ENCODE measurements at regions not wholly inside any gene's neighbourhood (a gene's known extent, or its start where the extent isn't known, plus 50 kb on each side); places are given as distances from the start of the nearest gene placed in this dataset.

GRCh38 chr5:129821477-129822131 is 73.7 kb downstream of the MINAR2 start:
- Mint-ChIP-seq H3K4me1 (no peaks in the 10 kb centered on the region), H3K9me3 (peaks cover 0 to 5% of the 10 kb centered on the region in 2 donors), H3K27me3 (peaks cover 24% of the 10 kb centered on the region), H3K27ac (no peak overlapping the region), H3K4me3 (no peak overlapping the region)
- ATAC-seq (no peak), DNase-seq (no peak)

- Mint-ChIP-seq H3K27me3 (peaks cover 24% of the 10 kb centered on the region), H3K27ac (no peak overlapping the region), H3K4me3 (no peak overlapping the region), H3K4me1 (no peaks in the 10 kb centered on the region), H3K9me3 (no peaks in the 10 kb centered on the region)
- no peak for DNase-seq
- no peak for ATAC-seq
Measured at GRCh38 chr5:129830288-129830687, 74.0 kb upstream of the CHSY3 start.

- Mint-ChIP-seq H3K4me1 (no peaks in the 10 kb centered on the region), H3K27me3 (peaks cover 21% of the 10 kb centered on the region), H3K27ac (no peak overlapping the region), H3K4me3 (no peak overlapping the region), H3K9me3 (no peaks in the 10 kb centered on the region)
- DNase-seq, result no peak
- no peak for ATAC-seq
Measured at GRCh38 chr5:129836321-129836720, 67.9 kb upstream of the CHSY3 start.

GRCh38 chr5:129844764-129845163 is 59.5 kb upstream of the CHSY3 start:
- DNase-seq (no peak), ATAC-seq (no peak)
- Mint-ChIP-seq H3K4me3 (no peak overlapping the region), H3K4me1 (no peaks in the 10 kb centered on the region), H3K9me3 (no peaks in the 10 kb centered on the region), H3K27ac (no peak overlapping the region), H3K27me3 (peaks cover 6% of the 10 kb centered on the region)

GRCh38 chr5:129852747-129853352 is 51.4 kb upstream of the CHSY3 start:
- DNase-seq (peak; percentile 57 to 63), ATAC-seq (peak; percentile 85)
- Mint-ChIP-seq H3K9me3 (no peaks in the 10 kb centered on the region), H3K4me3 (no peak overlapping the region), H3K27me3 (peaks cover 8% of the 10 kb centered on the region), H3K4me1 (no peaks in the 10 kb centered on the region), H3K27ac (no peak overlapping the region)

- Mint-ChIP-seq H3K27me3 (peaks cover 8% of the 10 kb centered on the region), H3K9me3 (no peaks in the 10 kb centered on the region), H3K4me3 (no peak overlapping the region), H3K27ac (no peak overlapping the region), H3K4me1 (no peaks in the 10 kb centered on the region)
- DNase-seq, result no peak
- ATAC-seq, result no peak
Measured at GRCh38 chr5:129853588-129853987, 50.7 kb upstream of the CHSY3 start.
